Endothelial cell of umbilical vein (primary cell): ENCODE measurements at regions not wholly inside any gene's neighbourhood (a gene's known extent, or its start where the extent isn't known, plus 50 kb on each side); places are given as distances from the start of the nearest gene placed in this dataset.

Experiments used
- BruUV-seq: library from RNA; stranded (reverse); fragments of 400-500 nt; replicated peaks from 2 replicates; lab custom pipeline; 2021; lab: Mats Ljungman, UMichigan
- CTCF ChIA-PET: fragments of 300-600, 350-600 bp; sonication (Branson Sonifier 250); formaldehyde crosslinking; loops from one replicate; lab custom pipeline; 2021; ENCODE audit warnings: antibody characterized with exemption, inconsistent platforms; lab: Charles Lee
- POLR2A ChIA-PET: fragments of 300-600, 350-600 bp; sonication (Branson Sonifier 250); formaldehyde crosslinking; loops from one replicate; lab custom pipeline; 2021; ENCODE audit warnings: antibody characterized with exemption, inconsistent platforms; lab: Charles Lee
- DNase-seq: peaks from one replicate; pipeline ENCODE4 v3.0.0-alpha.2; 2011; ENCODE audit warnings: low read depth, low spot score
- FAIRE-seq: peaks from 2 replicates; lab custom pipeline; 2011; peaks lifted over from hg19 to GRCh38; lab: Jason Lieb, UNC
- H2AFZ ChIP-seq: 2 replicates; pipeline ENCODE4 v1.6.0; 2012; ENCODE audit warnings: low read depth, low read length, control low read depth, inconsistent platforms
- H3K27ac ChIP-seq: 2 replicates; pipeline ENCODE4 v1.5.1; 2011; ENCODE audit warnings: low read depth, mild to moderate bottlenecking, control low read depth, low read length, moderate library complexity; ENCODE audit not compliant: insufficient read depth
- H3K27me3 ChIP-seq, 2 experiments: 2 replicates each; pipeline versions ENCODE4 v1.6.0 to v1.6.1; 2011; ENCODE audit warnings: low read length in 2 of 2, mixed read lengths in 1 of 2; ENCODE audit not compliant: control insufficient read depth in 2 of 2, insufficient read depth in 2 of 2
- H3K36me3 ChIP-seq, 2 experiments: 2 replicates in 1 of 2; 3 replicates in 1 of 2; pipeline ENCODE4 v1.5.1; 2011; ENCODE audit warnings: low read length in 2 of 2, mild to moderate bottlenecking in 1 of 2, moderate library complexity in 1 of 2; ENCODE audit not compliant: control insufficient read depth in 2 of 2, insufficient read depth in 2 of 2; ENCODE audit errors: extremely low read depth in 1 of 2
- H3K4me1 ChIP-seq: 3 replicates; pipeline ENCODE4 v1.5.1; 2011; ENCODE audit warnings: mild to moderate bottlenecking, low read length; ENCODE audit not compliant: control insufficient read depth, insufficient read depth; ENCODE audit errors: extremely low read depth
- H3K4me2 ChIP-seq: 2 replicates; pipeline ENCODE4 v1.6.1; 2011; ENCODE audit warnings: low read length, control low read depth, mixed read lengths; ENCODE audit not compliant: insufficient read depth
- H3K4me3 ChIP-seq, 3 experiments: fragments of 200-600 bp in 1 of 3; sonication (generic), shearing (Covaris generic) in 1 of 3; replicated peaks in 1 of 3; 2 replicates each; pipeline ENCODE4 v1.5.1; 2011 to 2016; ENCODE audit warnings: control low read depth in 3 of 3, low read length in 3 of 3, mild to moderate bottlenecking in 2 of 3, inconsistent platforms in 1 of 3, low read depth in 1 of 3, moderate library complexity in 1 of 3; ENCODE audit not compliant: insufficient read depth in 1 of 3
- H3K79me2 ChIP-seq: 2 replicates; pipeline ENCODE4 v1.6.0; 2012; ENCODE audit warnings: low read length, inconsistent platforms; ENCODE audit not compliant: control insufficient read depth, insufficient read depth
- H3K9ac ChIP-seq: replicated peaks from 2 replicates; pipeline ENCODE3; 2011; ENCODE audit warnings: low read length, control low read depth; ENCODE audit not compliant: insufficient read depth; ENCODE audit errors: extremely low read depth
- H3K9me1 ChIP-seq: replicated peaks from 3 replicates; pipeline ENCODE4 v1.6.0; 2011; ENCODE audit warnings: mild to moderate bottlenecking, low read length; ENCODE audit not compliant: control insufficient read depth, insufficient read depth; ENCODE audit errors: extremely low read depth
- H3K9me3 ChIP-seq: replicated peaks from 2 replicates; pipeline ENCODE4 v1.5.1; 2012; ENCODE audit warnings: low read length, inconsistent platforms; ENCODE audit not compliant: control insufficient read depth, insufficient read depth
- H4K20me1 ChIP-seq: replicated peaks from 2 replicates; pipeline ENCODE3; 2011; ENCODE audit warnings: mild to moderate bottlenecking, low read length; ENCODE audit not compliant: control insufficient read depth, insufficient read depth; ENCODE audit errors: extremely low read depth
- EZH2 ChIP-seq: IDR thresholded peaks from 2 replicates; pipeline ENCODE4 v1.6.1; 2012; ENCODE audit warnings: borderline replicate concordance, low read depth, mild to moderate bottlenecking, moderate library complexity, low read length, inconsistent platforms; ENCODE audit not compliant: severe bottlenecking
- FOS ChIP-seq: IDR thresholded peaks from 2 replicates; pipeline ENCODE4 v1.6.1; 2011; ENCODE audit warnings: mild to moderate bottlenecking, low read length, moderate library complexity, borderline replicate concordance; ENCODE audit not compliant: insufficient read depth
- GATA2 ChIP-seq: IDR thresholded peaks from 2 replicates; pipeline ENCODE4 v1.7.0; 2011; ENCODE audit warnings: low read depth, mild to moderate bottlenecking, moderate library complexity, mixed read lengths, low read length; ENCODE audit not compliant: insufficient read length, insufficient read depth
- JUN ChIP-seq: IDR thresholded peaks from 2 replicates; pipeline ENCODE4 v1.6.1; 2011; ENCODE audit warnings: borderline replicate concordance, low read depth; ENCODE audit not compliant: insufficient read length, insufficient read depth
- MYC ChIP-seq: IDR thresholded peaks from one replicate; pipeline ENCODE4 v1.6.1; 2011; ENCODE audit warnings: mild to moderate bottlenecking, low read depth, low read length
- POLR2A ChIP-seq: IDR thresholded peaks from 2 replicates; pipeline ENCODE4 v1.6.1; 2012; ENCODE audit warnings: low read depth, mild to moderate bottlenecking, control low read depth, low read length
- POLR2AphosphoS5 ChIP-seq: IDR thresholded peaks from 2 replicates; pipeline ENCODE4 v1.6.1; 2012; ENCODE audit warnings: low read depth, mild to moderate bottlenecking, control low read depth, low read length, moderate library complexity; ENCODE audit not compliant: insufficient read depth
- dilution Hi-C: fragments of 300-500 bp; cut with MboI; formaldehyde crosslinking; loops from one replicate; pipeline ENCODE4 v1.15.0; 2019; ENCODE audit warnings: low sequenced_read_pairs; ENCODE audit not compliant: extremely low pct_ligation_motif_present
- intact Hi-C: fragments of 100-400 bp; cut with micrococcal nuclease; formaldehyde crosslinking; loops from one replicate; pipeline ENCODE4 v1.10.0; 2022
- TF ChIP-seq, protein P1 (sequence below), 2 donors: IDR thresholded peaks; 1 replicate in 1 of 2; 2 replicates in 1 of 2; pipeline ENCODE4 v1.5.1; 2011; ENCODE audit warnings: low read length in 2 of 2, mild to moderate bottlenecking in 2 of 2, moderate library complexity in 2 of 2, control low read depth in 1 of 2, inconsistent platforms in 1 of 2, low read depth in 1 of 2; ENCODE audit not compliant: insufficient read depth in 1 of 2; ENCODE audit errors: extremely low read depth in 1 of 2
- TF ChIP-seq, protein P2 (sequence below): IDR thresholded peaks from 2 replicates; pipeline ENCODE4 v1.6.1; 2011; ENCODE audit not compliant: insufficient read depth, insufficient read length

DNA sequence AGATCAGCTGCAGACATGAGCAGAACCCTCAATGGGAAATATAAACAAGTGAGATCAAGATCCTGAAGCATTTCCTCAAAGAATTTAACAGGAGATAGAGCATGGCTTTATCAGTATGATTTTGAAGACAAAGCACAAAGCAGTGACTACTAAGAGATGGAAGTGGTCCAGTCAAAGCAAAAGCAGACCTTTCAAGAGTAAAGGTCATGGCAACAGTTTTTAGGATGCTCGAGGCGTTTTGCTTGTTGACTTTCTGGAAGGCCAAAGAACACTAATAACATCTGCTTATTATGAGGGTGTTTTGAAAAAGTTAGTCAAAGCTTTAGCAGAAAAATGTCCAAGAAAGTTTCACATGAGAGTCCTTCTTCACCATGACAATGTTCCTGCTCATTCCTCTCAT, 128.5 kb downstream of the KCNE4 start:
- dilution Hi-C loops (no loop called here), intact Hi-C loops (no loop called here)
- Histone ChIP-seq H3K36me3 (no peaks in the 10 kb centered on the region), H3K27me3 (peaks cover 0 to 2% of the 10 kb centered on the region in 2 experiments), H3K9me1 (no peaks in the 10 kb centered on the region), H3K4me3 (no peak overlapping the region), H3K4me1 (no peaks in the 10 kb centered on the region), H3K9ac (no peak overlapping the region), H2AFZ (no peak overlapping the region), H3K9me3 (no peaks in the 10 kb centered on the region), H3K27ac (no peak overlapping the region), H3K4me2 (no peak overlapping the region), H4K20me1 (no peaks in the 10 kb centered on the region), H3K79me2 (no peaks in the 10 kb centered on the region)
- DNase-seq (peak; percentile 5), FAIRE-seq (peak; percentile 31)
- CTCF ChIA-PET = interaction anchor here (1.2 kb wide), 1 partner anchor 209 kb away, joined by 3 read pairs; no protein-coding TSS in a partner anchor
- BruUV-seq = no TSS peak
- TF ChIP-seq, protein P1, sequence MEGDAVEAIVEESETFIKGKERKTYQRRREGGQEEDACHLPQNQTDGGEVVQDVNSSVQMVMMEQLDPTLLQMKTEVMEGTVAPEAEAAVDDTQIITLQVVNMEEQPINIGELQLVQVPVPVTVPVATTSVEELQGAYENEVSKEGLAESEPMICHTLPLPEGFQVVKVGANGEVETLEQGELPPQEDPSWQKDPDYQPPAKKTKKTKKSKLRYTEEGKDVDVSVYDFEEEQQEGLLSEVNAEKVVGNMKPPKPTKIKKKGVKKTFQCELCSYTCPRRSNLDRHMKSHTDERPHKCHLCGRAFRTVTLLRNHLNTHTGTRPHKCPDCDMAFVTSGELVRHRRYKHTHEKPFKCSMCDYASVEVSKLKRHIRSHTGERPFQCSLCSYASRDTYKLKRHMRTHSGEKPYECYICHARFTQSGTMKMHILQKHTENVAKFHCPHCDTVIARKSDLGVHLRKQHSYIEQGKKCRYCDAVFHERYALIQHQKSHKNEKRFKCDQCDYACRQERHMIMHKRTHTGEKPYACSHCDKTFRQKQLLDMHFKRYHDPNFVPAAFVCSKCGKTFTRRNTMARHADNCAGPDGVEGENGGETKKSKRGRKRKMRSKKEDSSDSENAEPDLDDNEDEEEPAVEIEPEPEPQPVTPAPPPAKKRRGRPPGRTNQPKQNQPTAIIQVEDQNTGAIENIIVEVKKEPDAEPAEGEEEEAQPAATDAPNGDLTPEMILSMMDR (IDR thresholded peaks at IDR 0.05; ENCODE audit: extremely low read depth in 1 of 2, insufficient read depth in 1 of 2, low read depth in 1 of 2, low read length in 2 of 2) = no peak
- no peak for TF ChIP-seq FOS
- TF ChIP-seq MYC = no peak
- TF ChIP-seq, protein P2, sequence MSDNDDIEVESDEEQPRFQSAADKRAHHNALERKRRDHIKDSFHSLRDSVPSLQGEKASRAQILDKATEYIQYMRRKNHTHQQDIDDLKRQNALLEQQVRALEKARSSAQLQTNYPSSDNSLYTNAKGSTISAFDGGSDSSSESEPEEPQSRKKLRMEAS = no peak
- TF ChIP-seq POLR2AphosphoS5 = no peak
- no peak for TF ChIP-seq GATA2
- TF ChIP-seq JUN = no peak
- TF ChIP-seq EZH2 = no peak
- no peak for TF ChIP-seq POLR2A
- POLR2A ChIA-PET = no interaction called here
